ENCODE measurements at regions not wholly inside any gene's neighbourhood (a gene's known extent, or its start where the extent isn't known, plus 50 kb on each side); places are given as distances from the start of the nearest gene placed in this dataset.

DNA sequence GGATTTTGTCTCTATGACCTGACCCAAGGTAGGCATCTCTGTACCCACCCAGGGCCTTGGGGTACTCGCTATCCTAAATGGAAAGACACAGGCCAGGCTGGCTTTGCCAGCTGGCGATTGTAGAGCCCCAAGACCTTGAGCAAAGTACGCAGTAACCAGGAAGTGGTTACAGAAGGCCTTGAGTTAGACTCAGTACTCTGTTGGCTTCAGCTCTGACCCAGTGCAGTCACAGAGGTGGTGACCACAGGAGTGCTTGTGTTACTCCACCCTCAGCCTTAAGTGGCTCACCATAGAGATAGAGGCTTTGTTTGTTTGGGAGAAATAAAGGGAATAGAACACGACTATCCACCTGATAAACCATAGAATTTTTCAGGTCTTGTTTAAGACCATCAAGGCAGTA lies 880.5 kb upstream of the POU3F4 start:
- H3K4me2 ChIP-seq (ENCODE audit: extremely low read depth, insufficient read depth, low read length): no peak overlapping the region
- H3K9ac ChIP-seq (ENCODE audit: insufficient read depth, low read length): no peak overlapping the region
- no peaks in the 10 kb centered on the region for H3K36me3 ChIP-seq (ENCODE audit: control insufficient read depth, insufficient read depth, low read length)
- no peaks in the 10 kb centered on the region for H4K20me1 ChIP-seq (ENCODE audit: control insufficient read depth, extremely low read depth, insufficient read depth, low read length)
- H3K79me2 ChIP-seq (ENCODE audit: control insufficient read depth, insufficient read depth, low read length): no peaks in the 10 kb centered on the region
- no peak for TF ChIP-seq CTCF (conservative IDR thresholded peaks at IDR 0.05 in 1 of 2, IDR thresholded peaks at IDR 0.05 in 1 of 2; ENCODE audit: low read depth in 1 of 2, low read length in 2 of 2)
- TF ChIP-seq EZH2 (IDR thresholded peaks at IDR 0.05; ENCODE audit: low read length, missing control alignments): no peak
- H3K27ac ChIP-seq (ENCODE audit: insufficient read depth, low read length): no peak overlapping the region
- DNase-seq (ENCODE audit: low read depth in 2 of 2): no peak
- no peaks in the 10 kb centered on the region for H3K4me1 ChIP-seq (ENCODE audit: control insufficient read depth, extremely low read depth, insufficient read depth, low read length)
- no peak overlapping the region for H3K4me3 ChIP-seq (replicated peaks in 1 of 4; ENCODE audit: control extremely low read depth in 1 of 4, insufficient read depth in 1 of 4, low read depth in 3 of 4, low read length in 4 of 4)
- no peaks in the 10 kb centered on the region for H3K9me3 ChIP-seq (ENCODE audit: control insufficient read depth, insufficient read depth, low read depth, low read length)
- H3K27me3 ChIP-seq (ENCODE audit: control insufficient read depth, insufficient read depth, low read length): no peaks in the 10 kb centered on the region
- H2AFZ ChIP-seq (ENCODE audit: low read length): no peak overlapping the region

GRCh38 chrX:82648062-82648461 lies 860.0 kb upstream of the POU3F4 start:
- H3K4me1 ChIP-seq (ENCODE audit: control insufficient read depth, extremely low read depth, insufficient read depth, low read length): no peaks in the 10 kb centered on the region
- H3K27me3 ChIP-seq (ENCODE audit: control insufficient read depth, insufficient read depth, low read length): no peaks in the 10 kb centered on the region
- no peak overlapping the region for H3K4me2 ChIP-seq (ENCODE audit: extremely low read depth, insufficient read depth, low read length)
- peak in 1 of 2 donors; percentile 46 for DNase-seq (ENCODE audit: low read depth in 2 of 2)
- H3K79me2 ChIP-seq (ENCODE audit: control insufficient read depth, insufficient read depth, low read length): no peaks in the 10 kb centered on the region
- no peaks in the 10 kb centered on the region for H4K20me1 ChIP-seq (ENCODE audit: control insufficient read depth, extremely low read depth, insufficient read depth, low read length)
- H3K4me3 ChIP-seq (replicated peaks in 1 of 4; ENCODE audit: control extremely low read depth in 1 of 4, insufficient read depth in 1 of 4, low read depth in 3 of 4, low read length in 4 of 4): no peak overlapping the region
- H3K36me3 ChIP-seq (ENCODE audit: control insufficient read depth, insufficient read depth, low read length): no peaks in the 10 kb centered on the region
- no peak overlapping the region for H3K9ac ChIP-seq (ENCODE audit: insufficient read depth, low read length)
- H3K9me3 ChIP-seq (ENCODE audit: control insufficient read depth, insufficient read depth, low read depth, low read length): no peaks in the 10 kb centered on the region
- TF ChIP-seq CTCF (conservative IDR thresholded peaks at IDR 0.05 in 1 of 2, IDR thresholded peaks at IDR 0.05 in 1 of 2; ENCODE audit: low read depth in 1 of 2, low read length in 2 of 2): peak in 1 of 2 donors; percentile 31
- TF ChIP-seq EZH2 (IDR thresholded peaks at IDR 0.05; ENCODE audit: low read length, missing control alignments): no peak
- no peak overlapping the region for H3K27ac ChIP-seq (ENCODE audit: insufficient read depth, low read length)
- H2AFZ ChIP-seq (ENCODE audit: low read length): no peak overlapping the region

- Histone ChIP-seq H3K4me1 (ENCODE audit: control insufficient read depth, extremely low read depth, insufficient read depth, low read length) (no peaks in the 10 kb centered on the region), H4K20me1 (ENCODE audit: control insufficient read depth, extremely low read depth, insufficient read depth, low read length) (no peaks in the 10 kb centered on the region), H3K27ac (ENCODE audit: insufficient read depth, low read length) (no peak overlapping the region), H3K36me3 (ENCODE audit: control insufficient read depth, insufficient read depth, low read length) (no peaks in the 10 kb centered on the region), H3K9me3 (ENCODE audit: control insufficient read depth, insufficient read depth, low read depth, low read length) (no peaks in the 10 kb centered on the region), H3K27me3 (ENCODE audit: control insufficient read depth, insufficient read depth, low read length) (no peaks in the 10 kb centered on the region), H2AFZ (ENCODE audit: low read length) (no peak overlapping the region), H3K79me2 (ENCODE audit: control insufficient read depth, insufficient read depth, low read length) (no peaks in the 10 kb centered on the region), H3K4me2 (ENCODE audit: extremely low read depth, insufficient read depth, low read length) (no peak overlapping the region), H3K9ac (ENCODE audit: insufficient read depth, low read length) (no peak overlapping the region), H3K4me3 (replicated peaks in 1 of 4; ENCODE audit: control extremely low read depth in 1 of 4, insufficient read depth in 1 of 4, low read depth in 3 of 4, low read length in 4 of 4) (no peak overlapping the region)
- DNase-seq (ENCODE audit: low read depth in 2 of 2): no peak
- TF ChIP-seq EZH2 (IDR thresholded peaks at IDR 0.05; ENCODE audit: low read length, missing control alignments): no peak
Observed at GRCh38 chrX:82649645-82650044, 858.4 kb upstream of the POU3F4 start.

Data from fibroblast of lung (primary cell).